ENCODE measurements at regions not wholly inside any gene's neighbourhood (a gene's known extent, or its start where the extent isn't known, plus 50 kb on each side); places are given as distances from the start of the nearest gene placed in this dataset.
"Not testable (repeated sequence)": the region's sequence is repeated elsewhere in the genome, so short reads cannot be mapped to it uniquely, and the experiment has no call there.

- no peak for DNase-seq
Measured at GRCh38 chr14:38391334-38391733, 135.4 kb upstream of the CLEC14A start.

GRCh38 chr14:38389681-38390080 lies 133.8 kb upstream of the CLEC14A start:
- no peak for DNase-seq

GRCh38 chr14:38387821-38388220 lies 131.9 kb upstream of the CLEC14A start:
- DNase-seq: no peak

GRCh38 chr14:38385836-38386235 lies 129.9 kb upstream of the CLEC14A start:
- no peak for DNase-seq

GRCh38 chr14:38385343-38385742 lies 129.4 kb upstream of the CLEC14A start:
- DNase-seq: no peak

- DNase-seq: no peak
Measured at GRCh38 chr14:38384741-38385140, 128.8 kb upstream of the CLEC14A start.

GRCh38 chr14:38367922-38368321 lies 112.0 kb upstream of the CLEC14A start:
- DNase-seq: no peak

- no peak for DNase-seq
Measured at GRCh38 chr14:38366374-38366773, 110.5 kb upstream of the CLEC14A start.

- no peak for DNase-seq
Measured at GRCh38 chr14:38363217-38363616, 107.3 kb upstream of the CLEC14A start.

- DNase-seq: no peak
Measured at GRCh38 chr14:38357557-38357956, 101.7 kb upstream of the CLEC14A start.

- DNase-seq: not testable (repeated sequence)
Measured at GRCh38 chr14:38355473-38355872, 99.6 kb upstream of the CLEC14A start.

GRCh38 chr14:38350102-38350501 lies 94.2 kb upstream of the CLEC14A start:
- DNase-seq: no peak

GRCh38 chr14:38342803-38343202 lies 86.9 kb upstream of the CLEC14A start:
- no peak for DNase-seq

- no peak for DNase-seq
Measured at GRCh38 chr14:38339696-38340095, 83.8 kb upstream of the CLEC14A start.

- no peak for DNase-seq
Measured at GRCh38 chr14:38336298-38336697, 80.4 kb upstream of the CLEC14A start.

GRCh38 chr14:38330275-38330674 lies 74.4 kb upstream of the CLEC14A start:
- DNase-seq: peak; percentile 36 to 48

GRCh38 chr14:38329246-38329645 lies 73.4 kb upstream of the CLEC14A start:
- peak; percentile 51 to 58 for DNase-seq

GRCh38 chr14:38316922-38317321 lies 61.0 kb upstream of the CLEC14A start:
- DNase-seq: no peak

GRCh38 chr14:38311655-38312054 lies 55.8 kb upstream of the CLEC14A start:
- DNase-seq: no peak

- DNase-seq: no peak
Measured at GRCh38 chr14:38310420-38310995, 54.6 kb upstream of the CLEC14A start.

GRCh38 chr14:38309522-38310277 lies 53.8 kb upstream of the CLEC14A start:
- no peak for DNase-seq
